NCI-H1436 (cell line): ENCODE measurements at regions not wholly inside any gene's neighbourhood (a gene's known extent, or its start where the extent isn't known, plus 50 kb on each side); places are given as distances from the start of the nearest gene placed in this dataset.

Source experiments
- DNase-seq: peaks from one replicate; lab custom pipeline; 2025; lab: John Stamatoyannopoulos, UW

GRCh38 chr13:34750078-34750931, 191.8 kb upstream of the NBEA start:
- peak; percentile 20 for DNase-seq

- no peak for DNase-seq
Observed at GRCh38 chr13:34751044-34751443, 191.0 kb upstream of the NBEA start.

GRCh38 chr13:34751492-34751891, 190.6 kb upstream of the NBEA start:
- no peak for DNase-seq

- no peak for DNase-seq
Observed at GRCh38 chr13:34752283-34752960, 189.6 kb upstream of the NBEA start.

GRCh38 chr13:34756136-34756535, 185.9 kb upstream of the NBEA start:
- no peak for DNase-seq

- no peak for DNase-seq
Observed at GRCh38 chr13:34756572-34756971, 185.5 kb upstream of the NBEA start.

GRCh38 chr13:34757441-34757840, 184.6 kb upstream of the NBEA start:
- DNase-seq = no peak

- no peak for DNase-seq
Observed at GRCh38 chr13:34758628-34759027, 183.4 kb upstream of the NBEA start.

- DNase-seq = no peak
Observed at GRCh38 chr13:34762312-34762711, 179.8 kb upstream of the NBEA start.

GRCh38 chr13:34764246-34764645, 177.8 kb upstream of the NBEA start:
- DNase-seq = no peak

GRCh38 chr13:34765446-34766180, 176.5 kb upstream of the NBEA start:
- no peak for DNase-seq

- no peak for DNase-seq
Observed at GRCh38 chr13:34767778-34768177, 174.3 kb upstream of the NBEA start.

GRCh38 chr13:34772206-34772605, 169.9 kb upstream of the NBEA start:
- no peak for DNase-seq

GRCh38 chr13:34772881-34773280, 169.2 kb upstream of the NBEA start:
- DNase-seq = no peak

- DNase-seq = no peak
Observed at GRCh38 chr13:34776390-34776981, 165.6 kb upstream of the NBEA start.

- DNase-seq = no peak
Observed at GRCh38 chr13:34777089-34777913, 164.8 kb upstream of the NBEA start.

- no peak for DNase-seq
Observed at GRCh38 chr13:34777914-34778303, 164.2 kb upstream of the NBEA start.

- no peak for DNase-seq
Observed at GRCh38 chr13:34779171-34779570, 162.9 kb upstream of the NBEA start.

GRCh38 chr13:34793301-34793700, 148.8 kb upstream of the NBEA start:
- no peak for DNase-seq

- no peak for DNase-seq
Observed at GRCh38 chr13:34803756-34804155, 138.3 kb upstream of the NBEA start.

- DNase-seq = no peak
Observed at GRCh38 chr13:34805347-34805746, 136.7 kb upstream of the NBEA start.

- no peak for DNase-seq
Observed at GRCh38 chr13:34808649-34809048, 133.4 kb upstream of the NBEA start.
